ENCODE measurements at regions not wholly inside any gene's neighbourhood (a gene's known extent, or its start where the extent isn't known, plus 50 kb on each side); places are given as distances from the start of the nearest gene placed in this dataset.

DNA sequence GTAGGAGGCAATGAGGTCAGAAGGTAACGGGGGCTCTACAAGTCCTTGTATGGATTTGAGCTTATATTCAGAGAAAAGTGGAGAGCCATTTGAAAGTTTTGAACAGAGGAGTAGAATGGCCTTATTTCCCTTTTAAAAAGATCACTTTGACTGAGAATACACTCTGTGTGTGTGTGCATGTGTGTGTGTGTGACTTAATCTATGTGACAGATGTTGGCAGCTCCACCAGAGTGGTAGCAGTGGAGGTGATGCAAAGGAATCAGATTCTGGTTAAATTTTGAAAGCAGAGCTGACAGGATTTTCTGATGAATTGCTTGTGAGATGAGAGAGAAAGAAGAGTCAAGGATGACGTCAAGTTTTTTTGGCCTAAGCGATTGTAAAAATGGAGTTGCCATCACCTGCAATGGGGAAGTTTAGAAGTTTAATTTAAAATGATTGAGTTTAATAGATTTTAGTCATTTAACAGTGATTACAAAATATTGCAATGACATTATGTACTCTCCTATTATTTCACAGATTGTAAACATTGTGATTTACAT is 172.2 kb upstream of the HEY2 start (continued):
- TF ChIP-seq CHD7 (IDR thresholded peaks at IDR 0.05; ENCODE audit: insufficient replicate concordance, low read length): no peak
- TF ChIP-seq POU5F1 (IDR thresholded peaks at IDR 0.05; ENCODE audit: low read depth, low read length): no peak
- no peak for TF ChIP-seq ATF3 (IDR thresholded peaks at IDR 0.05; ENCODE audit: insufficient read depth, low read depth, low read length)
- TF ChIP-seq EZH2 (IDR thresholded peaks at IDR 0.05; ENCODE audit: low read depth, low read length, severe bottlenecking): no peak
- TF ChIP-seq CREB1 (IDR thresholded peaks at IDR 0.05): no peak
- no peak for TF ChIP-seq GTF2F1 (IDR thresholded peaks at IDR 0.05; ENCODE audit: borderline replicate concordance, low read depth, low read length)
- TF ChIP-seq SP4 (IDR thresholded peaks at IDR 0.05; ENCODE audit: low read length): no peak
- TF ChIP-seq RNF2 (IDR thresholded peaks at IDR 0.05; ENCODE audit: borderline replicate concordance, low read depth, low read length, missing control alignments, poor library complexity, severe bottlenecking): no peak

Data from H1 (cell line).